Activated CD4-positive, alpha-beta memory T cell treated with anti-CD3 and anti-CD28 coated beads for 36 hours (primary cell): ENCODE measurements at regions not wholly inside any gene's neighbourhood (a gene's known extent, or its start where the extent isn't known, plus 50 kb on each side); places are given as distances from the start of the nearest gene placed in this dataset.

Source experiments
- CTCF ChIA-PET: fragments of 350-600 bp; sonication (Branson Sonifier 250); formaldehyde crosslinking; loops from one replicate; lab custom pipeline; 2021; ENCODE audit warnings: antibody characterized with exemption, inconsistent platforms; lab: Charles Lee
- POLR2A ChIA-PET: fragments of 350-600 bp; sonication (Branson Sonifier 250); formaldehyde crosslinking; loops from one replicate; lab custom pipeline; 2021; ENCODE audit warnings: antibody characterized with exemption; lab: Charles Lee
- DNase-seq: peaks from one replicate; pipeline ENCODE4 v3.0.0-alpha.2; 2020
- H3K27ac Mint-ChIP-seq: one replicate; pipeline ENCODE4 v1.8.0; 2021; ENCODE audit warnings: mixed read lengths
- H3K27me3 Mint-ChIP-seq: one replicate; pipeline ENCODE4 v1.8.0; 2021; ENCODE audit warnings: mixed read lengths
- H3K36me3 Mint-ChIP-seq: one replicate; pipeline ENCODE4 v1.8.0; 2021; ENCODE audit warnings: mixed read lengths
- H3K4me1 Mint-ChIP-seq: one replicate; pipeline ENCODE4 v1.8.0; 2021; ENCODE audit warnings: low read depth, mixed read lengths
- H3K4me3 Mint-ChIP-seq: one replicate; pipeline ENCODE4 v1.8.0; 2021; ENCODE audit warnings: mild to moderate bottlenecking, mixed read lengths
- H3K9me3 Mint-ChIP-seq: one replicate; pipeline ENCODE4 v1.8.0; 2021; ENCODE audit warnings: mixed read lengths
- intact Hi-C: fragments of 100-400 bp; cut with micrococcal nuclease; formaldehyde crosslinking; loops from one replicate; pipeline ENCODE4 v1.15.1; 2023

- intact Hi-C loops, result no loop called here
- no peak for DNase-seq
- ChIA-PET POLR2A (no interaction called here), CTCF (no interaction called here)
- Mint-ChIP-seq H3K36me3 (no peaks in the 10 kb centered on the region), H3K9me3 (no peaks in the 10 kb centered on the region), H3K4me3 (no peak overlapping the region), H3K4me1 (no peaks in the 10 kb centered on the region), H3K27me3 (no peaks in the 10 kb centered on the region), H3K27ac (no peak overlapping the region)
These were observed 185.8 kb upstream of the SOX5 start for GRCh38 chr12:24135158-24135850.

- intact Hi-C loops, result no loop called here
- no peak overlapping the region for H3K4me3 Mint-ChIP-seq
- no peaks in the 10 kb centered on the region for H3K4me1 Mint-ChIP-seq
- DNase-seq, result no peak
- no peaks in the 10 kb centered on the region for H3K36me3 Mint-ChIP-seq
- no peak overlapping the region for H3K27ac Mint-ChIP-seq
- no peaks in the 10 kb centered on the region for H3K9me3 Mint-ChIP-seq
- POLR2A ChIA-PET, result no interaction called here
- no peaks in the 10 kb centered on the region for H3K27me3 Mint-ChIP-seq
- CTCF ChIA-PET, result no interaction called here
These were observed 184.6 kb upstream of the SOX5 start for GRCh38 chr12:24134092-24134491.

- Mint-ChIP-seq H3K9me3 (no peaks in the 10 kb centered on the region), H3K27ac (no peak overlapping the region), H3K27me3 (no peaks in the 10 kb centered on the region), H3K4me3 (no peak overlapping the region), H3K4me1 (no peaks in the 10 kb centered on the region), H3K36me3 (no peaks in the 10 kb centered on the region)
- POLR2A ChIA-PET, result no interaction called here
- DNase-seq, result no peak
- intact Hi-C loops, result no loop called here
- CTCF ChIA-PET, result no interaction called here
These were observed 183.9 kb upstream of the SOX5 start for GRCh38 chr12:24133384-24133783.

GRCh38 chr12:24127919-24128721 is 178.7 kb upstream of the SOX5 start:
- intact Hi-C loops, result no loop called here
- H3K4me3 Mint-ChIP-seq, result no peak overlapping the region
- DNase-seq, result no peak
- H3K9me3 Mint-ChIP-seq, result peaks cover 5% of the 10 kb centered on the region
- H3K36me3 Mint-ChIP-seq, result no peaks in the 10 kb centered on the region
- no peaks in the 10 kb centered on the region for H3K4me1 Mint-ChIP-seq
- CTCF ChIA-PET, result no interaction called here
- no peaks in the 10 kb centered on the region for H3K27me3 Mint-ChIP-seq
- no peak overlapping the region for H3K27ac Mint-ChIP-seq
- POLR2A ChIA-PET, result no interaction called here

GRCh38 chr12:24125280-24125679 is 175.8 kb upstream of the SOX5 start:
- peaks cover 8% of the 10 kb centered on the region for H3K9me3 Mint-ChIP-seq
- H3K27me3 Mint-ChIP-seq, result no peaks in the 10 kb centered on the region
- intact Hi-C loops, result no loop called here
- no peaks in the 10 kb centered on the region for H3K4me1 Mint-ChIP-seq
- H3K4me3 Mint-ChIP-seq, result no peak overlapping the region
- no peak overlapping the region for H3K27ac Mint-ChIP-seq
- CTCF ChIA-PET, result no interaction called here
- H3K36me3 Mint-ChIP-seq, result no peaks in the 10 kb centered on the region
- POLR2A ChIA-PET, result no interaction called here
- no peak for DNase-seq

- H3K4me3 Mint-ChIP-seq, result no peak overlapping the region
- no peak for DNase-seq
- intact Hi-C loops, result no loop called here
- peaks cover 4% of the 10 kb centered on the region for H3K9me3 Mint-ChIP-seq
- H3K27me3 Mint-ChIP-seq, result no peaks in the 10 kb centered on the region
- CTCF ChIA-PET, result no interaction called here
- no peak overlapping the region for H3K27ac Mint-ChIP-seq
- no peaks in the 10 kb centered on the region for H3K4me1 Mint-ChIP-seq
- no peaks in the 10 kb centered on the region for H3K36me3 Mint-ChIP-seq
- POLR2A ChIA-PET, result no interaction called here
These were observed 172.4 kb upstream of the SOX5 start for GRCh38 chr12:24121911-24122310.

GRCh38 chr12:24118668-24119067 is 169.2 kb upstream of the SOX5 start:
- H3K4me3 Mint-ChIP-seq, result no peak overlapping the region
- no peaks in the 10 kb centered on the region for H3K4me1 Mint-ChIP-seq
- no peaks in the 10 kb centered on the region for H3K27me3 Mint-ChIP-seq
- intact Hi-C loops, result no loop called here
- CTCF ChIA-PET, result no interaction called here
- H3K36me3 Mint-ChIP-seq, result no peaks in the 10 kb centered on the region
- H3K27ac Mint-ChIP-seq, result no peak overlapping the region
- peaks cover 4% of the 10 kb centered on the region for H3K9me3 Mint-ChIP-seq
- DNase-seq, result no peak
- POLR2A ChIA-PET, result no interaction called here

- H3K36me3 Mint-ChIP-seq, result no peaks in the 10 kb centered on the region
- CTCF ChIA-PET, result no interaction called here
- no peak overlapping the region for H3K4me3 Mint-ChIP-seq
- H3K9me3 Mint-ChIP-seq, result peaks cover 4% of the 10 kb centered on the region
- POLR2A ChIA-PET, result no interaction called here
- intact Hi-C loops, result no loop called here
- no peaks in the 10 kb centered on the region for H3K4me1 Mint-ChIP-seq
- no peaks in the 10 kb centered on the region for H3K27me3 Mint-ChIP-seq
- DNase-seq, result no peak
- H3K27ac Mint-ChIP-seq, result no peak overlapping the region
These were observed 167.1 kb upstream of the SOX5 start for GRCh38 chr12:24116548-24116947.

GRCh38 chr12:24113701-24114100 is 164.2 kb upstream of the SOX5 start:
- POLR2A ChIA-PET, result no interaction called here
- Mint-ChIP-seq H3K4me1 (no peaks in the 10 kb centered on the region), H3K27ac (no peak overlapping the region), H3K9me3 (no peaks in the 10 kb centered on the region), H3K4me3 (no peak overlapping the region), H3K27me3 (no peaks in the 10 kb centered on the region), H3K36me3 (no peaks in the 10 kb centered on the region)
- no peak for DNase-seq
- CTCF ChIA-PET, result no interaction called here
- intact Hi-C loops, result no loop called here

- Mint-ChIP-seq H3K4me1 (no peaks in the 10 kb centered on the region), H3K27me3 (no peaks in the 10 kb centered on the region), H3K36me3 (no peaks in the 10 kb centered on the region), H3K27ac (no peak overlapping the region), H3K9me3 (no peaks in the 10 kb centered on the region), H3K4me3 (no peak overlapping the region)
- ChIA-PET CTCF (no interaction called here), POLR2A (no interaction called here)
- DNase-seq, result no peak
- intact Hi-C loops, result no loop called here
These were observed 162.1 kb upstream of the SOX5 start for GRCh38 chr12:24111616-24112015.

- no peak overlapping the region for H3K27ac Mint-ChIP-seq
- H3K36me3 Mint-ChIP-seq, result no peaks in the 10 kb centered on the region
- no peak for DNase-seq
- H3K9me3 Mint-ChIP-seq, result no peaks in the 10 kb centered on the region
- no peaks in the 10 kb centered on the region for H3K4me1 Mint-ChIP-seq
- ChIA-PET POLR2A (no interaction called here), CTCF (no interaction called here)
- intact Hi-C loops, result no loop called here
- H3K4me3 Mint-ChIP-seq, result no peak overlapping the region
- no peaks in the 10 kb centered on the region for H3K27me3 Mint-ChIP-seq
These were observed 161.6 kb upstream of the SOX5 start for GRCh38 chr12:24111086-24111485.

- H3K9me3 Mint-ChIP-seq, result peaks cover 2% of the 10 kb centered on the region
- no peaks in the 10 kb centered on the region for H3K36me3 Mint-ChIP-seq
- H3K4me1 Mint-ChIP-seq, result no peaks in the 10 kb centered on the region
- POLR2A ChIA-PET, result no interaction called here
- CTCF ChIA-PET, result no interaction called here
- DNase-seq, result no peak
- no peak overlapping the region for H3K4me3 Mint-ChIP-seq
- H3K27me3 Mint-ChIP-seq, result no peaks in the 10 kb centered on the region
- no peak overlapping the region for H3K27ac Mint-ChIP-seq
- intact Hi-C loops, result no loop called here
These were observed 160.0 kb upstream of the SOX5 start for GRCh38 chr12:24109381-24110039.
